Stimulated activated effector memory CD8-positive, alpha-beta T cell treated with anti-CD3 and anti-CD28 coated beads, Interleukin-12 subunit alpha, Interleukin-12 subunit beta, amount 100 ng/mL, for 72 hours (primary cell): ENCODE measurements at regions not wholly inside any gene's neighbourhood (a gene's known extent, or its start where the extent isn't known, plus 50 kb on each side); places are given as distances from the start of the nearest gene placed in this dataset.

Experiments used
- ATAC-seq: fragments of 150-1000 bp; cut with Tn5 transposase; 2 replicates; pipeline ENCODE4 v1.10.0; 2021
- DNase-seq, 2 donors: peaks; one replicate each; pipeline ENCODE4 v3.0.0; 2021 to 2022; ENCODE audit warnings: low spot score in 2 of 2
- H3K27ac Mint-ChIP-seq: one replicate; pipeline ENCODE4 v1.8.0; 2022; ENCODE audit warnings: mild to moderate bottlenecking, mixed read lengths
- H3K36me3 Mint-ChIP-seq: one replicate; pipeline ENCODE4 v1.8.0; 2022; ENCODE audit warnings: mild to moderate bottlenecking, mixed read lengths
- H3K4me1 Mint-ChIP-seq: one replicate; pipeline ENCODE4 v1.8.0; 2022; ENCODE audit warnings: mixed read lengths
- H3K4me3 Mint-ChIP-seq: one replicate; pipeline ENCODE4 v1.8.0; 2022; ENCODE audit warnings: mild to moderate bottlenecking, mixed read lengths
- H3K9me3 Mint-ChIP-seq: one replicate; pipeline ENCODE4 v1.8.0; 2022; ENCODE audit warnings: mixed read lengths

DNA sequence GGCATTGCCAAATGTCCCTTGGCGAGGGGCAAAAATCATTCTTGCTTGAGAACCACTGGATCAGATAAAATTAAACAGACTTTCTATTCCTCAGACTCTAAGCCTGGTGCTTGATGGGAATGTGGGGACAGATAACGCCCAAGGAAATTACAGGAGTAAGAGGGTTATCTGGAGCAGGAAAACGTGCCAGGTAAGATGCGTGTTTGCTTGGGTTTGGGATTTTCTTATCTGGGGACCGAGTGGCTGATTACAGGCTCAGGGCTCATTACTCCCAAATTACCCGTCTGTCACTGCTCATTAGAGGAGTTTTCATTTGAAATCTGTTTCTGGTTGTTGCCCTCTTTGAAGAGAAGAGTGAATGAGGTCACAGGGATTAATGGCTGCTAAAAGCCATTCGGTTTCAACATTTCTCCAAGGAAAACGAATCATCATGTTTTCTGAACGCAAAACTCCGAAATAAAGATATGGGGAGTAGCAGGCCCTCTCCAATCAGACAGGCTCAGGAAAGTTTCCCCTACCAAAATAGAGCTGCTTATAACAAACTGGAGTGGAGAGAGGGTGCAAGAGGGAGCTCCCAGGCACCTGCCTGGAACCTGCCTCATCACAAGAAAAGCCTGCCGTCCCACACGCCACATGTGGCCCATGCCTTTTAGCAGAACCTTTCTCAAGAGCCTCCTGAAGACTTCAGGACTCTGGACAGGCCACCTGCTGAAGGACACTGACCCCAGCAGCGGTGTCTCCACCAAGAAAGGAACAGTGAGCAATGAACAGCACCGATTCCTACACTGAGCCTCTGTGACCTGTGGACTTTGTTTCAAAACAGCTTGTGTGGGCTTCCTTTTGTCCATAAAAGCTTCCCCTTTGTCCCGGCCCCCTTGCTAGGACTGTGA lies 136.4 kb downstream of the ICE1 start:
- Mint-ChIP-seq H3K9me3 (no peaks in the 10 kb centered on the region), H3K4me1 (no peaks in the 10 kb centered on the region), H3K4me3 (no peak overlapping the region), H3K36me3 (no peaks in the 10 kb centered on the region), H3K27ac (no peak overlapping the region)
- ATAC-seq = no peak
- no peak for DNase-seq

GRCh38 chr5:5558102-5558501 lies 135.6 kb downstream of the ICE1 start:
- H3K9me3 Mint-ChIP-seq = no peaks in the 10 kb centered on the region
- no peak overlapping the region for H3K27ac Mint-ChIP-seq
- H3K36me3 Mint-ChIP-seq = no peaks in the 10 kb centered on the region
- ATAC-seq (no peak), DNase-seq (no peak)
- no peak overlapping the region for H3K4me3 Mint-ChIP-seq
- no peaks in the 10 kb centered on the region for H3K4me1 Mint-ChIP-seq

GRCh38 chr5:5551499-5551898 lies 129.0 kb downstream of the ICE1 start:
- Mint-ChIP-seq H3K9me3 (peaks cover 2% of the 10 kb centered on the region), H3K36me3 (no peaks in the 10 kb centered on the region), H3K4me1 (no peaks in the 10 kb centered on the region), H3K27ac (no peak overlapping the region), H3K4me3 (no peak overlapping the region)
- DNase-seq (no peak), ATAC-seq (no peak)

DNA sequence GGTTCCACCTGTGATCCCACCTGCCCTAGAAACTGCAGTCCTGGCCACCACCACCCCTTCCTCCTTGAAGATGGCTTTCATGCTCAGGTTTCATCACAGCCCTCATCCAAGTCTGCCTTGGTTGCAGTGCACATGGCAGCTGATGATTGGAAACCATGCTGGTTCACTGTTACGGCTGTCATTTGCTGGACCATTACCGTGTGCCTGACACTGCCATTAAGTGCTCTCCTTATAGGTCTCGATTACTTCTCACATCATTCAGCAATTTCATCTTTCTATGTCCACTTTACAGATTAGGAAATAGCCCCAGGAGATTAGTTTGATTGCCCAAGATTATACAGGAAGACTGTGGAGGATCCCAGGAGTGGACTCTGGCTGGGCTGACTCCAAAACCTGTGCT lies 123.9 kb downstream of the ICE1 start:
- Mint-ChIP-seq H3K4me1 (no peaks in the 10 kb centered on the region), H3K9me3 (peaks cover 2% of the 10 kb centered on the region), H3K36me3 (no peaks in the 10 kb centered on the region), H3K27ac (no peak overlapping the region), H3K4me3 (no peak overlapping the region)
- no peak for DNase-seq
- ATAC-seq = no peak

GRCh38 chr5:5544094-5544663 lies 121.7 kb downstream of the ICE1 start:
- H3K9me3 Mint-ChIP-seq = peaks cover 2% of the 10 kb centered on the region
- no peaks in the 10 kb centered on the region for H3K4me1 Mint-ChIP-seq
- H3K4me3 Mint-ChIP-seq = no peak overlapping the region
- ATAC-seq = no peak
- no peaks in the 10 kb centered on the region for H3K36me3 Mint-ChIP-seq
- no peak for DNase-seq
- H3K27ac Mint-ChIP-seq = no peak overlapping the region

DNA sequence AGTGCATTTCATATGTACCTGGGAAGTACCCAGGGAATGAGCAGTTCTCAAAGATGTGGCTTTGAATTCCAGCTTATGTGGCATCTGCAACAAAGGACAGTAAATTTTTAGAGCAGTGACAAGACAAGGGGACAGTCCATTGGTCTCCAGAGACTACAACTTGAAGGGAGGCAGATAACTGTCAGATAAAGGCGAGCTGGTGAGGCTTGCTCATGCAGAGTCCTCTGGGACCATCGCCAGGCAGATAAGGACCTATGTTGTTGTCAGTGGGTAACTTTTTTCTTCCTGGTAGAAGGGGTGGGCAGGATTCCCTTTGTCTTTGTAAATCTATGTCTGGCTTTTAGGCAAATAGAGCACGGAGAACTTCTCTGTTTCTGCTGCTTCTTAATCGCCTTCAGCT lies 120.2 kb downstream of the ICE1 start:
- Mint-ChIP-seq H3K27ac (no peak overlapping the region), H3K9me3 (peaks cover 2% of the 10 kb centered on the region), H3K36me3 (no peaks in the 10 kb centered on the region), H3K4me3 (no peak overlapping the region), H3K4me1 (no peaks in the 10 kb centered on the region)
- ATAC-seq (no peak), DNase-seq (no peak)

DNA sequence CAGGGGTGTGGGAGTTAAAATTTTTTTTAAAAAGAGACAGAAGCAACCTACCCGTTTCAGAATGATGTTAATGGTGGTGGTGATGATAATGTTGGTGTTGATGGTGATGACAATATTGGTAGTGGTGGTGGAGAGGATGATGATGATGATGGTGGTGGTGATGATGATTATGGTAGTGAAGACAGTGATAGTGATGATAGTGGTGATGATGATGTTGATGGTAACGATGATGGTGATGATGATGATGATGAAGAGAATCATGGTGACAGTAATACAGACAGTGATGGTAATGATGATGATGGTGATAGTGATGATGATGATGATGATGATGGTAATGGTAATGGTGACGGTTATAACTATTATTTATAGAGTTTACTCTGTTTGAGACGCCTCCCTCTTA lies 117.6 kb downstream of the ICE1 start:
- Mint-ChIP-seq H3K4me3 (no peak overlapping the region), H3K9me3 (no peaks in the 10 kb centered on the region), H3K36me3 (no peaks in the 10 kb centered on the region), H3K4me1 (no peaks in the 10 kb centered on the region), H3K27ac (no peak overlapping the region)
- ATAC-seq (no peak), DNase-seq (no peak)
